GM12878 (cell line): ENCODE measurements at regions not wholly inside any gene's neighbourhood (a gene's known extent, or its start where the extent isn't known, plus 50 kb on each side); places are given as distances from the start of the nearest gene placed in this dataset.

ENCODE experiments used
- ATAC-seq: fragments of 200-7000 bp; cut with Tn5 transposase; 3 replicates; pipeline ENCODE4 v1.9.1; 2020; ENCODE audit warnings: mild to moderate bottlenecking, moderate library complexity
- BruUV-seq: library from RNA; stranded (reverse); fragments of 400-500 nt; replicated peaks from 2 replicates; lab custom pipeline; 2021; lab: Mats Ljungman, UMichigan
- CTCF ChIA-PET: fragments of 300-600 bp; sonication (Branson Sonifier 250); formaldehyde crosslinking; extraction: SDS; loops from one replicate; lab custom pipeline; 2021; ENCODE audit warnings: inconsistent platforms; lab: Yijun Ruan, JAX
- POLR2A ChIA-PET: fragments of 350-600 bp; formaldehyde crosslinking; extraction: SDS; loops from one replicate; lab custom pipeline; 2021; ENCODE audit warnings: inconsistent platforms; lab: Charles Lee
- RAD21 ChIA-PET: fragments of 300-600 bp; sonication (Branson Sonifier 250); formaldehyde crosslinking; loops from one replicate; lab custom pipeline; 2023; ENCODE audit warnings: antibody characterized with exemption; ENCODE audit not compliant: unreplicated experiment; lab: Charles Lee
- SMC1A ChIA-PET: fragments of 300-600 bp; sonication (Branson Sonifier 250); formaldehyde crosslinking; loops from one replicate; lab custom pipeline; 2023; ENCODE audit not compliant: unreplicated experiment, uncharacterized antibody; lab: Charles Lee
- DNase-seq: peaks from one replicate; pipeline ENCODE4 v3.0.0-alpha.2; 2011; ENCODE audit warnings: low read depth, low spot score
- FAIRE-seq: peaks from 3 replicates; lab custom pipeline; 2011; peaks lifted over from hg19 to GRCh38; lab: Jason Lieb, UNC
- H2AFZ ChIP-seq: 2 replicates; pipeline ENCODE4 v1.6.0; 2011; ENCODE audit warnings: low read depth, low read length, control low read depth; ENCODE audit not compliant: control insufficient read depth
- H3K27ac ChIP-seq: 2 replicates; pipeline ENCODE4 v1.5.1; 2011; ENCODE audit warnings: control low read depth; ENCODE audit not compliant: control insufficient read depth, insufficient read depth
- H3K27me3 ChIP-seq, 2 experiments: replicated peaks in 1 of 2; 2 replicates each; pipeline versions ENCODE4 v1.6.0 to v1.6.1; 2011; ENCODE audit warnings: low read length in 1 of 2; ENCODE audit not compliant: control insufficient read depth in 2 of 2, insufficient read depth in 2 of 2
- H3K36me3 ChIP-seq, 2 experiments: 2 replicates each; pipeline ENCODE4 v1.5.1; 2011; ENCODE audit warnings: low read length in 1 of 2; ENCODE audit not compliant: control insufficient read depth in 2 of 2, insufficient read depth in 2 of 2
- H3K4me1 ChIP-seq: 2 replicates; pipeline ENCODE4 v1.6.1; 2011; ENCODE audit warnings: mild to moderate bottlenecking, low read length, moderate library complexity, mixed read lengths; ENCODE audit not compliant: control insufficient read depth, insufficient read depth
- H3K4me2 ChIP-seq: 2 replicates; pipeline ENCODE4 v1.6.0; 2011; ENCODE audit warnings: control low read depth; ENCODE audit not compliant: control insufficient read depth, insufficient read depth
- H3K4me3 ChIP-seq: fragments of 200-600 bp; sonication (generic); 2 replicates; pipeline ENCODE4 v1.5.1; 2016
- H3K79me2 ChIP-seq: 2 replicates; pipeline ENCODE4 v1.6.0; 2011; ENCODE audit warnings: low read length; ENCODE audit not compliant: control insufficient read depth, insufficient read depth
- H3K9ac ChIP-seq: 2 replicates; pipeline ENCODE4 v1.8.0; 2011; ENCODE audit warnings: low read length, control low read depth, mixed read lengths; ENCODE audit not compliant: control insufficient read depth, insufficient read depth
- H3K9me3 ChIP-seq: replicated peaks from 3 replicates; pipeline ENCODE4 v1.5.1; 2011; ENCODE audit warnings: mild to moderate bottlenecking, low read length; ENCODE audit not compliant: control insufficient read depth, insufficient read depth
- H4K20me1 ChIP-seq: 2 replicates; pipeline ENCODE4 v1.6.0; 2011; ENCODE audit not compliant: control insufficient read depth, insufficient read depth
- BACH1 ChIP-seq: fragments of 450-650 bp; IDR thresholded peaks from 2 replicates; pipeline ENCODE4 v1.6.1; 2017; ENCODE audit warnings: mild to moderate bottlenecking, borderline replicate concordance
- ESRRA ChIP-seq: IDR thresholded peaks from 2 replicates; pipeline ENCODE4 v1.6.1; 2012; ENCODE audit warnings: mild to moderate bottlenecking, low read length, improper control_type of control experiment
- POU2F2 ChIP-seq: IDR thresholded peaks from 3 replicates; pipeline ENCODE4 v1.6.1; 2011; ENCODE audit warnings: low read depth, mild to moderate bottlenecking, low read length, borderline replicate concordance
- SIN3A ChIP-seq: IDR thresholded peaks from 2 replicates; pipeline ENCODE4 v1.6.1; 2012; ENCODE audit warnings: low read depth, low read length, improper control_type of control experiment
- ZNF384 ChIP-seq: IDR thresholded peaks from 2 replicates; pipeline ENCODE4 v1.6.1; 2012; ENCODE audit warnings: low read depth, mild to moderate bottlenecking, low read length, improper control_type of control experiment, borderline replicate concordance
- in situ Hi-C: fragments of 300-500 bp; cut with MboI; formaldehyde crosslinking; loops from 9 replicates; pipeline ENCODE4 v1.14.3; 2018; ENCODE audit warnings: mixed read lengths
- intact Hi-C: fragments of 100-400 bp; cut with micrococcal nuclease; formaldehyde crosslinking; loops from one replicate; pipeline ENCODE4 v1.14.2; 2022; ENCODE audit not compliant: unreplicated experiment
- TF ChIP-seq, protein P1 (sequence below): fragments of 450-650 bp; IDR thresholded peaks from 2 replicates; pipeline ENCODE4 v1.6.1; 2016; ENCODE audit warnings: mild to moderate bottlenecking
- TF ChIP-seq, protein P2 (sequence below): fragments of 450-650 bp; formaldehyde crosslinking; IDR thresholded peaks from 2 replicates; pipeline ENCODE4 v1.4.0; 2020; ENCODE audit warnings: mild to moderate bottlenecking, moderate library complexity
- TF ChIP-seq, protein P3 (sequence below): IDR thresholded peaks from 2 replicates; pipeline ENCODE4 v1.6.1; 2011; ENCODE audit warnings: low read depth, low read length, improper control_type of control experiment, borderline replicate concordance
- TF ChIP-seq, protein P4 (sequence below): fragments of 450-650 bp; IDR thresholded peaks from 2 replicates; pipeline ENCODE4 v1.6.1; 2016; ENCODE audit warnings: mild to moderate bottlenecking

DNA sequence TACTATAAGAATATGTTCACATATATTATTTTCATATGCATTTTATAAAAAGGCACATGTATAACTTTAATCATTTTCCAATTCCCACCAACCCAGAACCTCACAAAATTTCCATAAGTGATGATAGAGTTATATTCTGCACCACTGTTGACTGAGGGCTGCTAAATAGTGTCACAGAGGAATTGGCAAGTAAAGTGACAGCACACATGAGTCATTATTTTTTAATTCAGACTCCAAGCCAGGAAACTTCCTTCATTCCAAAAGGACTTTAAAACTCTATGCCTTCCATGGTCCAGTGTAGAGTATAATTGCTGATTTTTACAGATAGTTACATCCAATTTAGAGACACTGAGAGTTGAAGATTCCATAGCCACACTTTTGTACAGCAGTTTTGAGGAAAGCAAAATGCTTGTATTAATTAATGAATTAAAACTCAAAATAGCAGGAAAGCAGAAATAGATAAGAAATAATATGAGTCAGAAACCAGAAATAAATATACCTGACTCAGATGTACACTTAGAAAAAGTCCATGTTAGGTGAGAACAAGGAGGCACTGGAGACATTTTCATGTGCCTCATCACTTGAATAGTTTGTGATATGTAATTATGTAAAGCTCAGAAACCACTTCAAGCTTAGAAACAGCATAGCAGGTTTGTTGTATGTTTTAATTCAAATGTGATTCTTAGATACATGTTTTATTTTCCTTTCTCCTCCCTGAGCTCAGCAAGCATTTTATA, 425.2 kb upstream of the OPRM1 start:
- Histone ChIP-seq H4K20me1 (no peaks in the 10 kb centered on the region), H3K9me3 (no peaks in the 10 kb centered on the region), H3K79me2 (no peaks in the 10 kb centered on the region), H3K9ac (no peak overlapping the region), H3K36me3 (no peaks in the 10 kb centered on the region), H2AFZ (no peak overlapping the region), H3K4me1 (no peaks in the 10 kb centered on the region), H3K27me3 (no peaks in the 10 kb centered on the region), H3K4me3 (no peak overlapping the region), H3K27ac (no peak overlapping the region), H3K4me2 (no peak overlapping the region)
- SMC1A ChIA-PET = no interaction called here
- TF ChIP-seq ESRRA = no peak
- no peak for TF ChIP-seq ZNF384
- TF ChIP-seq, protein P1, sequence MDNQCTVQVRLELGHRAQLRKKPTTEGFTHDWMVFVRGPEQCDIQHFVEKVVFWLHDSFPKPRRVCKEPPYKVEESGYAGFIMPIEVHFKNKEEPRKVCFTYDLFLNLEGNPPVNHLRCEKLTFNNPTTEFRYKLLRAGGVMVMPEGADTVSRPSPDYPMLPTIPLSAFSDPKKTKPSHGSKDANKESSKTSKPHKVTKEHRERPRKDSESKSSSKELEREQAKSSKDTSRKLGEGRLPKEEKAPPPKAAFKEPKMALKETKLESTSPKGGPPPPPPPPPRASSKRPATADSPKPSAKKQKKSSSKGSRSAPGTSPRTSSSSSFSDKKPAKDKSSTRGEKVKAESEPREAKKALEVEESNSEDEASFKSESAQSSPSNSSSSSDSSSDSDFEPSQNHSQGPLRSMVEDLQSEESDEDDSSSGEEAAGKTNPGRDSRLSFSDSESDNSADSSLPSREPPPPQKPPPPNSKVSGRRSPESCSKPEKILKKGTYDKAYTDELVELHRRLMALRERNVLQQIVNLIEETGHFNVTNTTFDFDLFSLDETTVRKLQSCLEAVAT = no peak
- TF ChIP-seq, protein P2, sequence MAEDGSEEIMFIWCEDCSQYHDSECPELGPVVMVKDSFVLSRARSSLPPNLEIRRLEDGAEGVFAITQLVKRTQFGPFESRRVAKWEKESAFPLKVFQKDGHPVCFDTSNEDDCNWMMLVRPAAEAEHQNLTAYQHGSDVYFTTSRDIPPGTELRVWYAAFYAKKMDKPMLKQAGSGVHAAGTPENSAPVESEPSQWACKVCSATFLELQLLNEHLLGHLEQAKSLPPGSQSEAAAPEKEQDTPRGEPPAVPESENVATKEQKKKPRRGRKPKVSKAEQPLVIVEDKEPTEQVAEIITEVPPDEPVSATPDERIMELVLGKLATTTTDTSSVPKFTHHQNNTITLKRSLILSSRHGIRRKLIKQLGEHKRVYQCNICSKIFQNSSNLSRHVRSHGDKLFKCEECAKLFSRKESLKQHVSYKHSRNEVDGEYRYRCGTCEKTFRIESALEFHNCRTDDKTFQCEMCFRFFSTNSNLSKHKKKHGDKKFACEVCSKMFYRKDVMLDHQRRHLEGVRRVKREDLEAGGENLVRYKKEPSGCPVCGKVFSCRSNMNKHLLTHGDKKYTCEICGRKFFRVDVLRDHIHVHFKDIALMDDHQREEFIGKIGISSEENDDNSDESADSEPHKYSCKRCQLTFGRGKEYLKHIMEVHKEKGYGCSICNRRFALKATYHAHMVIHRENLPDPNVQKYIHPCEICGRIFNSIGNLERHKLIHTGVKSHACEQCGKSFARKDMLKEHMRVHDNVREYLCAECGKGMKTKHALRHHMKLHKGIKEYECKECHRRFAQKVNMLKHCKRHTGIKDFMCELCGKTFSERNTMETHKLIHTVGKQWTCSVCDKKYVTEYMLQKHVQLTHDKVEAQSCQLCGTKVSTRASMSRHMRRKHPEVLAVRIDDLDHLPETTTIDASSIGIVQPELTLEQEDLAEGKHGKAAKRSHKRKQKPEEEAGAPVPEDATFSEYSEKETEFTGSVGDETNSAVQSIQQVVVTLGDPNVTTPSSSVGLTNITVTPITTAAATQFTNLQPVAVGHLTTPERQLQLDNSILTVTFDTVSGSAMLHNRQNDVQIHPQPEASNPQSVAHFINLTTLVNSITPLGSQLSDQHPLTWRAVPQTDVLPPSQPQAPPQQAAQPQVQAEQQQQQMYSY = no peak
- no peak for TF ChIP-seq SIN3A
- no peak for TF ChIP-seq BACH1
- TF ChIP-seq, protein P3, sequence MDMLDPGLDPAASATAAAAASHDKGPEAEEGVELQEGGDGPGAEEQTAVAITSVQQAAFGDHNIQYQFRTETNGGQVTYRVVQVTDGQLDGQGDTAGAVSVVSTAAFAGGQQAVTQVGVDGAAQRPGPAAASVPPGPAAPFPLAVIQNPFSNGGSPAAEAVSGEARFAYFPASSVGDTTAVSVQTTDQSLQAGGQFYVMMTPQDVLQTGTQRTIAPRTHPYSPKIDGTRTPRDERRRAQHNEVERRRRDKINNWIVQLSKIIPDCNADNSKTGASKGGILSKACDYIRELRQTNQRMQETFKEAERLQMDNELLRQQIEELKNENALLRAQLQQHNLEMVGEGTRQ = no peak
- TF ChIP-seq, protein P4, sequence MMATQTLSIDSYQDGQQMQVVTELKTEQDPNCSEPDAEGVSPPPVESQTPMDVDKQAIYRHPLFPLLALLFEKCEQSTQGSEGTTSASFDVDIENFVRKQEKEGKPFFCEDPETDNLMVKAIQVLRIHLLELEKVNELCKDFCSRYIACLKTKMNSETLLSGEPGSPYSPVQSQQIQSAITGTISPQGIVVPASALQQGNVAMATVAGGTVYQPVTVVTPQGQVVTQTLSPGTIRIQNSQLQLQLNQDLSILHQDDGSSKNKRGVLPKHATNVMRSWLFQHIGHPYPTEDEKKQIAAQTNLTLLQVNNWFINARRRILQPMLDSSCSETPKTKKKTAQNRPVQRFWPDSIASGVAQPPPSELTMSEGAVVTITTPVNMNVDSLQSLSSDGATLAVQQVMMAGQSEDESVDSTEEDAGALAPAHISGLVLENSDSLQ = no peak
- no peak for TF ChIP-seq POU2F2
- no TSS peak for BruUV-seq
- in situ Hi-C loops = no loop called here
- FAIRE-seq = no peak
- POLR2A ChIA-PET = no interaction called here
- intact Hi-C loops = no loop called here
- CTCF ChIA-PET = no interaction called here
- RAD21 ChIA-PET = no interaction called here
- no peak for ATAC-seq
- no peak for DNase-seq
